GM12878 (cell line): ENCODE measurements at regions not wholly inside any gene's neighbourhood (a gene's known extent, or its start where the extent isn't known, plus 50 kb on each side); places are given as distances from the start of the nearest gene placed in this dataset.

Experiments
- ATAC-seq: fragments of 200-7000 bp; cut with Tn5 transposase; 3 replicates; pipeline ENCODE4 v1.9.1; 2020; ENCODE audit warnings: mild to moderate bottlenecking, moderate library complexity
- BruUV-seq: library from RNA; stranded (reverse); fragments of 400-500 nt; replicated peaks from 2 replicates; lab custom pipeline; 2021; lab: Mats Ljungman, UMichigan
- CTCF ChIA-PET: fragments of 300-600 bp; sonication (Branson Sonifier 250); formaldehyde crosslinking; extraction: SDS; loops from one replicate; lab custom pipeline; 2021; ENCODE audit warnings: inconsistent platforms; lab: Yijun Ruan, JAX
- POLR2A ChIA-PET: fragments of 350-600 bp; formaldehyde crosslinking; extraction: SDS; loops from one replicate; lab custom pipeline; 2021; ENCODE audit warnings: inconsistent platforms; lab: Charles Lee
- RAD21 ChIA-PET: fragments of 300-600 bp; sonication (Branson Sonifier 250); formaldehyde crosslinking; loops from one replicate; lab custom pipeline; 2023; ENCODE audit warnings: antibody characterized with exemption; ENCODE audit not compliant: unreplicated experiment; lab: Charles Lee
- SMC1A ChIA-PET: fragments of 300-600 bp; sonication (Branson Sonifier 250); formaldehyde crosslinking; loops from one replicate; lab custom pipeline; 2023; ENCODE audit not compliant: unreplicated experiment, uncharacterized antibody; lab: Charles Lee
- DNase-seq: peaks from one replicate; pipeline ENCODE4 v3.0.0-alpha.2; 2011; ENCODE audit warnings: low read depth, low spot score
- FAIRE-seq: peaks from 3 replicates; lab custom pipeline; 2011; peaks lifted over from hg19 to GRCh38; lab: Jason Lieb, UNC
- H2AFZ ChIP-seq: 2 replicates; pipeline ENCODE4 v1.6.0; 2011; ENCODE audit warnings: low read depth, low read length, control low read depth; ENCODE audit not compliant: control insufficient read depth
- H3K27ac ChIP-seq: 2 replicates; pipeline ENCODE4 v1.5.1; 2011; ENCODE audit warnings: control low read depth; ENCODE audit not compliant: control insufficient read depth, insufficient read depth
- H3K27me3 ChIP-seq, 2 experiments: replicated peaks in 1 of 2; 2 replicates each; pipeline versions ENCODE4 v1.6.0 to v1.6.1; 2011; ENCODE audit warnings: low read length in 1 of 2; ENCODE audit not compliant: control insufficient read depth in 2 of 2, insufficient read depth in 2 of 2
- H3K36me3 ChIP-seq, 2 experiments: 2 replicates each; pipeline ENCODE4 v1.5.1; 2011; ENCODE audit warnings: low read length in 1 of 2; ENCODE audit not compliant: control insufficient read depth in 2 of 2, insufficient read depth in 2 of 2
- H3K4me1 ChIP-seq: 2 replicates; pipeline ENCODE4 v1.6.1; 2011; ENCODE audit warnings: mild to moderate bottlenecking, low read length, moderate library complexity, mixed read lengths; ENCODE audit not compliant: control insufficient read depth, insufficient read depth
- H3K4me2 ChIP-seq: 2 replicates; pipeline ENCODE4 v1.6.0; 2011; ENCODE audit warnings: control low read depth; ENCODE audit not compliant: control insufficient read depth, insufficient read depth
- H3K4me3 ChIP-seq: fragments of 200-600 bp; sonication (generic); 2 replicates; pipeline ENCODE4 v1.5.1; 2016
- H3K79me2 ChIP-seq: 2 replicates; pipeline ENCODE4 v1.6.0; 2011; ENCODE audit warnings: low read length; ENCODE audit not compliant: control insufficient read depth, insufficient read depth
- H3K9ac ChIP-seq: 2 replicates; pipeline ENCODE4 v1.8.0; 2011; ENCODE audit warnings: low read length, control low read depth, mixed read lengths; ENCODE audit not compliant: control insufficient read depth, insufficient read depth
- H3K9me3 ChIP-seq: replicated peaks from 3 replicates; pipeline ENCODE4 v1.5.1; 2011; ENCODE audit warnings: mild to moderate bottlenecking, low read length; ENCODE audit not compliant: control insufficient read depth, insufficient read depth
- H4K20me1 ChIP-seq: 2 replicates; pipeline ENCODE4 v1.6.0; 2011; ENCODE audit not compliant: control insufficient read depth, insufficient read depth
- CEBPZ ChIP-seq: fragments of 150-350 bp; IDR thresholded peaks from 2 replicates; pipeline ENCODE4 v1.6.1; 2016; ENCODE audit warnings: low read depth, low read length
- E4F1 ChIP-seq: fragments of 450-650 bp; IDR thresholded peaks from 2 replicates; pipeline ENCODE4 v1.6.1; 2018; ENCODE audit warnings: borderline replicate concordance, mild to moderate bottlenecking; ENCODE audit not compliant: partially characterized antibody
- ESRRA ChIP-seq: IDR thresholded peaks from 2 replicates; pipeline ENCODE4 v1.6.1; 2012; ENCODE audit warnings: mild to moderate bottlenecking, low read length, improper control_type of control experiment
- HCFC1 ChIP-seq: fragments of 150-350 bp; IDR thresholded peaks from 2 replicates; pipeline ENCODE4 v1.6.1; 2014; ENCODE audit warnings: low read length
- HDGF ChIP-seq: fragments of 450-650 bp; IDR thresholded peaks from 2 replicates; pipeline ENCODE4 v1.6.1; 2016; ENCODE audit warnings: antibody characterized with exemption
- MLLT1 ChIP-seq: fragments of 450-650 bp; IDR thresholded peaks from 2 replicates; pipeline ENCODE4 v1.6.1; 2016; ENCODE audit warnings: mild to moderate bottlenecking
- NBN ChIP-seq: fragments of 450-650 bp; IDR thresholded peaks from 2 replicates; pipeline ENCODE4 v1.6.1; 2016
- POLR2AphosphoS2 ChIP-seq: IDR thresholded peaks from 2 replicates; pipeline ENCODE4 v1.6.1; 2011; ENCODE audit warnings: low read depth, mild to moderate bottlenecking, low read length, improper control_type of control experiment, moderate library complexity
- RAD21 ChIP-seq: IDR thresholded peaks from 2 replicates; pipeline ENCODE4 v1.6.1; 2011; ENCODE audit warnings: mild to moderate bottlenecking, low read depth, low read length, moderate library complexity; ENCODE audit not compliant: insufficient read depth
- RUNX3 ChIP-seq: IDR thresholded peaks from 2 replicates; pipeline ENCODE4 v1.6.1; 2012; ENCODE audit warnings: low read length, inconsistent platforms
- SMC3 ChIP-seq: IDR thresholded peaks from 2 replicates; pipeline ENCODE4 v1.6.1; 2011; ENCODE audit warnings: low read length, improper control_type of control experiment, borderline replicate concordance
- STAT1 ChIP-seq: fragments of 450-650 bp; conservative IDR thresholded peaks from 2 replicates; pipeline ENCODE4 v1.6.1; 2014; ENCODE audit warnings: antibody characterized with exemption, mild to moderate bottlenecking
- USF2 ChIP-seq: IDR thresholded peaks from 2 replicates; pipeline ENCODE4 v1.6.1; 2011; ENCODE audit warnings: low read depth, low read length, improper control_type of control experiment, borderline replicate concordance
- YY1 ChIP-seq: IDR thresholded peaks from 2 replicates; pipeline ENCODE4 v1.6.1; 2011; ENCODE audit warnings: low read depth, mild to moderate bottlenecking, low read length
- ZSCAN29 ChIP-seq: fragments of 450-650 bp; IDR thresholded peaks from 2 replicates; pipeline ENCODE4 v1.6.1; 2017; ENCODE audit warnings: mild to moderate bottlenecking, moderate library complexity
- WGBS: methylation state at CpG from one replicate; pipeline ENCODE4 v1.1.6; 2016; ENCODE audit warnings: low lambda C conversion rate; ENCODE audit not compliant: insufficient replicate concordance, insufficient coverage; ENCODE audit errors: missing lambda C conversion rate; 5-methylcytosine and 5-hydroxymethylcytosine counted together
- in situ Hi-C: fragments of 300-500 bp; cut with MboI; formaldehyde crosslinking; loops from 9 replicates; pipeline ENCODE4 v1.14.3; 2018; ENCODE audit warnings: mixed read lengths
- intact Hi-C: fragments of 100-400 bp; cut with micrococcal nuclease; formaldehyde crosslinking; loops from one replicate; pipeline ENCODE4 v1.14.2; 2022; ENCODE audit not compliant: unreplicated experiment

GRCh38 chr2:158034198-158034866, 67.3 kb upstream of the UPP2 start (continued):
- TF ChIP-seq CEBPZ (no peak), SMC3 (peak; percentile 45; the same call in 1 of the 2 replicates), POLR2AphosphoS2 (no peak), NBN (no peak)
- TF ChIP-seq, all 136 proteins: peak for 3

GRCh38 chr2:158031371-158031770, 70.3 kb upstream of the UPP2 start:
- H2AFZ ChIP-seq = no peak overlapping the region
- ChIA-PET CTCF (interaction anchor here (1.0 kb wide), 2 partner anchors 8 to 723 kb away, joined by 3 to 4 read pairs; no protein-coding TSS in a partner anchor), SMC1A (interaction anchor here (1.2 to 3.9 kb wide), 4 partner anchors 8 to 726 kb away, joined by 3 to 16 read pairs (median 4); no protein-coding TSS in a partner anchor), RAD21 (interaction anchor here (1.3 kb wide), 2 partner anchors 14 to 723 kb away, joined by 4 read pairs; no protein-coding TSS in a partner anchor), POLR2A (no interaction called here)
- no peak overlapping the region for H3K9ac ChIP-seq
- no peaks in the 10 kb centered on the region for H4K20me1 ChIP-seq
- 2% methylated on average over 4 of the region's 4 CpGs for WGBS
- FAIRE-seq (no peak), ATAC-seq (no peak), DNase-seq (no peak)
- BruUV-seq = no TSS peak
- no peaks in the 10 kb centered on the region for H3K79me2 ChIP-seq
- no peaks in the 10 kb centered on the region for H3K9me3 ChIP-seq
- H3K4me2 ChIP-seq = no peak overlapping the region
- in situ Hi-C loops (loop anchor here (5.0 kb wide), 1 partner anchor 716 kb away; no protein-coding TSS in a partner anchor), intact Hi-C loops (loop anchor here (5.0 kb wide), 1 partner anchor 426 kb away; the partner anchor contains the start of genes CCDC148 and PKP4)
- H3K27ac ChIP-seq = no peak overlapping the region
- no peaks in the 10 kb centered on the region; a peak in 1 of 4 replicates for H3K27me3 ChIP-seq
- no peaks in the 10 kb centered on the region for H3K36me3 ChIP-seq
- no peak overlapping the region for H3K4me3 ChIP-seq
- no peaks in the 10 kb centered on the region for H3K4me1 ChIP-seq
- no peak for TF ChIP-seq HCFC1
- no peak for TF ChIP-seq RUNX3
- TF ChIP-seq E4F1 = no peak
- TF ChIP-seq ESRRA = no peak
- TF ChIP-seq RAD21 = no peak
- no peak for TF ChIP-seq MLLT1
- TF ChIP-seq YY1 = no peak
- no peak for TF ChIP-seq ZSCAN29
- no peak for TF ChIP-seq STAT1
- no peak for TF ChIP-seq HDGF
- TF ChIP-seq USF2 = no peak
